ENCODE measurements at regions not wholly inside any gene's neighbourhood (a gene's known extent, or its start where the extent isn't known, plus 50 kb on each side); places are given as distances from the start of the nearest gene placed in this dataset.

DNA sequence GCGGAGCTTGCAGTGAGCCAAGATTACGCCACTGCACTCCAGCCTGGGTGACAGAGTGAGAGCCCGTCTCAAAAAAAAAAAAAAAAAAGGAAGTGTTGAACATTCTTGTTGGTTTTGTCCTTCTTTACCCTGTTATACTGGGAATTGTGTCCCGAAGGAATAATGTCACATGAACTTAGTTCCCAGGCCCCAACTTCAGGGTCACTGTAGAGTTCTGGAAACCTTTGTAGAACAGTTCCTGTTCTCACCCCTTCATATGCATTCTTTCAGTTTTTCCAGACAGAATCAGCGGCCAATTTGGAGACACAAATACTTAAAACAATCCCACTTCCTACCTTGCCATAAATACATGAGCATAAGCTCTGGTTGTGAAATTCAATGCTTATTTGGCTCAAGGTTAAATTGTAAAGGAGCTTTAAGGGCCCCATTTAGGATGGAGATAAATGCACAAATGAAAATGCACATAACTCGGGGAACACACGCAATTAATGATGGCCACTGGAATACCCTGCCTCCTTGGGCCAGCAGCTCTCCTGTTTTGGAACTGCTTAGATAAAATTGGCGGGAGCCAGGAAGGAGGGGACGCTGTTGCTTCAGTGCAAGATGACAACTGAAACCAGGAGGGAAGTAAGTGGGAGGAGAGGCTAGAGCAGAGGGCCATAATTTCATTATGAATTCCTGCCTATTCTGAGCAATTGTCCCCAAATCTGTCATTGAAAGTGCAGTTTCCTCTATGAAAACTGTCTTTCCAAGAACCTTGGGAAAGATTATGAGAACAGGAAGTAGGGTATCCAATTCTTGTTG is 153.7 kb downstream of the FGF1 start:
- TF ChIP-seq, protein P1, sequence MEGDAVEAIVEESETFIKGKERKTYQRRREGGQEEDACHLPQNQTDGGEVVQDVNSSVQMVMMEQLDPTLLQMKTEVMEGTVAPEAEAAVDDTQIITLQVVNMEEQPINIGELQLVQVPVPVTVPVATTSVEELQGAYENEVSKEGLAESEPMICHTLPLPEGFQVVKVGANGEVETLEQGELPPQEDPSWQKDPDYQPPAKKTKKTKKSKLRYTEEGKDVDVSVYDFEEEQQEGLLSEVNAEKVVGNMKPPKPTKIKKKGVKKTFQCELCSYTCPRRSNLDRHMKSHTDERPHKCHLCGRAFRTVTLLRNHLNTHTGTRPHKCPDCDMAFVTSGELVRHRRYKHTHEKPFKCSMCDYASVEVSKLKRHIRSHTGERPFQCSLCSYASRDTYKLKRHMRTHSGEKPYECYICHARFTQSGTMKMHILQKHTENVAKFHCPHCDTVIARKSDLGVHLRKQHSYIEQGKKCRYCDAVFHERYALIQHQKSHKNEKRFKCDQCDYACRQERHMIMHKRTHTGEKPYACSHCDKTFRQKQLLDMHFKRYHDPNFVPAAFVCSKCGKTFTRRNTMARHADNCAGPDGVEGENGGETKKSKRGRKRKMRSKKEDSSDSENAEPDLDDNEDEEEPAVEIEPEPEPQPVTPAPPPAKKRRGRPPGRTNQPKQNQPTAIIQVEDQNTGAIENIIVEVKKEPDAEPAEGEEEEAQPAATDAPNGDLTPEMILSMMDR (IDR thresholded peaks at IDR 0.05; ENCODE audit: low read depth, low read length): no peak
- DNase-seq: no peak
- H3K27ac ChIP-seq: no peak overlapping the region
- H3K9me3 ChIP-seq (ENCODE audit: severe bottlenecking): peaks cover 4% of the 10 kb centered on the region
- H3K27me3 ChIP-seq (ENCODE audit: insufficient read depth, low read depth, severe bottlenecking): no peaks in the 10 kb centered on the region
- H3K4me3 ChIP-seq (ENCODE audit: low read depth, low read length): no peak overlapping the region
- H3K36me3 ChIP-seq: no peaks in the 10 kb centered on the region

DNA sequence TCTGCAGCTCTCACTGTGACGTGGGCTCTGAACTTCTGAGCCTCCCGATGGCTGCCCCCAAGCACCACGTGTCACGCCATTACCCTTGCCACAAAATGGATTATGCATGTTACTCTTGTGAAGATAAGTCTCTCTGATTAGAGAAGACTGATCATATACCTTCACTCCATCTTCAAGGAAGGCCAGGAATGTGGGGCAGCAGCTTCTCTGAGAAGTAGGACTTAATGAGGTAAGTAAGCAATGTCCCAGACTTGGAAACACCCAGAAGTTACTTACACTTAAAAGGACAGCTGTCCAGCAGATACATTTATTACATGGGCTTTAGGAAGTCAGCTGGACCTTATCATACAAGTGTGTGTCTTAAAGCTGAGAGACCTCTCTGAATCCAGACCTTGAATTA is 155.0 kb downstream of the FGF1 start:
- TF ChIP-seq, protein P1 (IDR thresholded peaks at IDR 0.05; ENCODE audit: low read depth, low read length): no peak
- Histone ChIP-seq H3K27me3 (ENCODE audit: insufficient read depth, low read depth, severe bottlenecking) (no peaks in the 10 kb centered on the region), H3K27ac (no peak overlapping the region), H3K36me3 (no peaks in the 10 kb centered on the region), H3K4me3 (ENCODE audit: low read depth, low read length) (no peak overlapping the region), H3K9me3 (ENCODE audit: severe bottlenecking) (peaks cover 4% of the 10 kb centered on the region)
- DNase-seq: no peak

DNA sequence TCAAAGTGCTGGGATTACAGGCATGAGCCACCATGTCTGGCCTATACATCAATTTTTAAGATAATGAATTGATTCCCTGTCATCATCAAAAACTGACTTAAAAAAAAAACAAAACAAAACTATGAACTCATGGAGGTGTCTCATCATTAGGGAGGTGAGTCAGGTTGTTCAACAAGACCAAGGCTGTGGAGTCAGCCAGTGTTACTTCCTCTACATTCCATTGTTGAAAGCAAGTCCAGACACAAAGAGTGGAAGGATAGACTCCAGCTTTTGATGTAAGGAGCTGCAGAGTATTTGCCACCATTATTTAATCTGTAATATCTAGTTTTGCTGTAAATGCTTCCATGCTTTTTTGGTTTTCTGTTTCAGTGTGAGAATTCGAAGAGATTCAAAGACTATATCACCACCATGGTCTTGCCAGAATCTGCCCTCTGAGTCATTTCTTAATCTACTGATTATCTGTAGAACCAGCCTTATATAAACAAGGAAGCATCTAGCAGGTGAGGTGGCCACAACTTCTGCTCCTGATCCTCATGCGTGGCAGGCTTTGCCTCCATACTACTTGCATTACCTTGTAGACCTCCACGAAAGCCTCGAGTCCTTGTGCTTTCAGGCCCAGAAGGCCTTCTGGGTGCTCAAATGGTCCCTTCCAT is 156.1 kb downstream of the FGF1 start:
- H3K9me3 ChIP-seq (ENCODE audit: severe bottlenecking): peaks cover 3% of the 10 kb centered on the region
- H3K27me3 ChIP-seq (ENCODE audit: insufficient read depth, low read depth, severe bottlenecking): no peaks in the 10 kb centered on the region
- H3K27ac ChIP-seq: no peak overlapping the region
- TF ChIP-seq, protein P1 (IDR thresholded peaks at IDR 0.05; ENCODE audit: low read depth, low read length): no peak
- no peak for DNase-seq
- no peaks in the 10 kb centered on the region for H3K36me3 ChIP-seq
- H3K4me3 ChIP-seq (ENCODE audit: low read depth, low read length): no peak overlapping the region

DNA sequence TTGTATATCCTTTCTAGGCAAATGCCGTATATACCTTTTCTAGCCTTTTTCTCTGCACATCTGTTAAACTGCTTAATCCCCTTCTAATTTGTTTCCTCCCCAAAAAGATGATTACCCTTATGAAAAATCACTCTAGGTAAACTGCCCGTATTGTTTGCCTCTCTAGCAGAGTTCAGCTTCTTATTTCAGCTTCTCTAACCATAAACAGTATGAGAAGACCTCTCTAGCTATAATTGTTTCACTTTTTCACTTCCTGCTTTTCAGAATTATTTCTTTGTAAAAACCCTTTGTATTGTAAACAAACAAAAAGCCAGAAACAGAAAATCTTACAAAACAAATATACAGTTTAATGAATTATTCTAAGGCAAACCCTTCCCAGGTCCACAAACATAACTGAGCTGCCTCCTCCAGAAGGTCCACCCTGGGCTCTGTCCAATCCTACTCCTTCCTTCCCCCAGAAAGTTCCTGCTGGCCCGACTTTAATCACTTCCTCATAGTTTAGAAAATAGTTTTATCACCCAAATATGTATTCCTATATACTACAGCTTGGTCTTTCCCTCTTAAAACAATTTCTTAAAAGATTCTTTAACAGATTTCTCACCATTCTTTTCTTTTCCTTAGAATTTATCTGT is 158.1 kb downstream of the FGF1 start:
- Histone ChIP-seq H3K4me3 (ENCODE audit: low read depth, low read length) (no peak overlapping the region), H3K36me3 (no peaks in the 10 kb centered on the region), H3K9me3 (ENCODE audit: severe bottlenecking) (no peaks in the 10 kb centered on the region), H3K27me3 (ENCODE audit: insufficient read depth, low read depth, severe bottlenecking) (no peaks in the 10 kb centered on the region), H3K27ac (no peak overlapping the region)
- DNase-seq: no peak
- TF ChIP-seq, protein P1 (IDR thresholded peaks at IDR 0.05; ENCODE audit: low read depth, low read length): no peak

DNA sequence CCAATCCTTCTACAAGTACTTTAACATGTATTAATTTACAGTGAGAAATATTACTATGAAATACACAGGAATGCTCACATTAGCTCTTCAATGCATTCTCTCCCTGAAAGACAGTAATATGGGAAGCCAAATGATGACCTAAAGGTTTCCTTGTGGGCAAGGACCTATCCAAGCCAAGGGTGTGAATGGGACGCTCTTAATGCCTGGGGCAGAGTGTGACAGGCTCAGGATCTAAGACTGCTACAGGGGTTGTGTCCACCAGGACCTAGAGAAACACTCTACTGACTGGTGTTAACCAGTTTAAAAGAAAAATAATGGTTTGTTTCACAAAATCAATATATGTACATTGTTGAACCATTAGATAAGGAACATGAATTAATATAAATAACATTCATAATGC is 158.7 kb downstream of the FGF1 start:
- Histone ChIP-seq H3K4me3 (ENCODE audit: low read depth, low read length) (no peak overlapping the region), H3K9me3 (ENCODE audit: severe bottlenecking) (no peaks in the 10 kb centered on the region), H3K36me3 (no peaks in the 10 kb centered on the region), H3K27me3 (ENCODE audit: insufficient read depth, low read depth, severe bottlenecking) (no peaks in the 10 kb centered on the region), H3K27ac (no peak overlapping the region)
- no peak for DNase-seq
- TF ChIP-seq, protein P1 (IDR thresholded peaks at IDR 0.05; ENCODE audit: low read depth, low read length): no peak
